DND-41 (cell line): ENCODE measurements at regions not wholly inside any gene's neighbourhood (a gene's known extent, or its start where the extent isn't known, plus 50 kb on each side); places are given as distances from the start of the nearest gene placed in this dataset.
A peak's percentile ranks its signal among the peaks of the same experiment; 100 is the strongest.

Experiments used
- ATAC-seq: fragments of 200-7000 bp; cut with Tn5 transposase; 3 replicates; pipeline ENCODE4 v1.9.1; 2021; ENCODE audit warnings: low read depth; ENCODE audit not compliant: insufficient read depth
- DNase-seq: peaks from one replicate; pipeline ENCODE4 v3.0.0-alpha.2; 2020
- H2AFZ ChIP-seq: 2 replicates; pipeline ENCODE4 v1.6.0; 2012; ENCODE audit warnings: low read depth, low read length
- H3K27ac ChIP-seq: 2 replicates; pipeline ENCODE4 v1.5.1; 2012; ENCODE audit warnings: low read length, inconsistent platforms
- H3K27me3 ChIP-seq: fragments of 200-600 bp; sonication (generic); 2 replicates; pipeline ENCODE4 v1.6.0; 2012; ENCODE audit warnings: low read length, mild to moderate bottlenecking, inconsistent platforms; ENCODE audit not compliant: insufficient read depth, poor library complexity
- H3K36me3 ChIP-seq: 2 replicates; pipeline ENCODE4 v1.5.1; 2012; ENCODE audit warnings: low read length, inconsistent platforms; ENCODE audit not compliant: insufficient read depth
- H3K4me1 ChIP-seq: 2 replicates; pipeline ENCODE4 v1.5.1; 2012; ENCODE audit warnings: mild to moderate bottlenecking, low read length; ENCODE audit not compliant: insufficient read depth
- H3K4me2 ChIP-seq: 2 replicates; pipeline ENCODE4 v1.6.0; 2012; ENCODE audit warnings: mild to moderate bottlenecking, moderate library complexity, low read length, inconsistent platforms; ENCODE audit not compliant: insufficient read depth
- H3K4me3 ChIP-seq, 2 experiments: fragments of 200-600 bp in 1 of 2; shearing (Covaris generic) in 1 of 2; 2 replicates each; pipeline ENCODE4 v1.5.1; 2012 to 2016; ENCODE audit warnings: inconsistent platforms in 2 of 2, low read length in 2 of 2, mild to moderate bottlenecking in 2 of 2, low read depth in 1 of 2, moderate library complexity in 1 of 2
- H3K79me2 ChIP-seq: 2 replicates; pipeline ENCODE4 v1.6.0; 2012; ENCODE audit warnings: low read length, inconsistent platforms; ENCODE audit not compliant: insufficient read depth
- H3K9ac ChIP-seq: 2 replicates; pipeline ENCODE4 v1.6.0; 2012; ENCODE audit warnings: low read depth, mild to moderate bottlenecking, inconsistent platforms, low read length, moderate library complexity
- H3K9me3 ChIP-seq: 2 replicates; pipeline ENCODE4 v1.5.1; 2012; ENCODE audit warnings: low read length, moderate library complexity, mild to moderate bottlenecking, inconsistent platforms; ENCODE audit not compliant: insufficient read depth, severe bottlenecking
- H4K20me1 ChIP-seq: 2 replicates; pipeline ENCODE4 v1.6.0; 2012; ENCODE audit warnings: low read length; ENCODE audit not compliant: insufficient read depth
- CTCF ChIP-seq: IDR thresholded peaks from 2 replicates; pipeline ENCODE4 v1.5.1; 2012; ENCODE audit warnings: borderline replicate concordance, low read length, moderate library complexity, mild to moderate bottlenecking; ENCODE audit not compliant: poor library complexity, severe bottlenecking; ENCODE audit errors: extremely low read depth
- EZH2 ChIP-seq: IDR thresholded peaks from 3 replicates; pipeline ENCODE4 v1.6.1; 2012; ENCODE audit warnings: borderline replicate concordance, low read depth, mild to moderate bottlenecking, moderate library complexity, low read length, inconsistent platforms; ENCODE audit not compliant: severe bottlenecking

GRCh38 chr5:8865686-8866374, 680.0 kb downstream of the SEMA5A start:
- DNase-seq (no peak), ATAC-seq (peak; percentile 29)
- Histone ChIP-seq H3K4me3 (no peak overlapping the region), H2AFZ (peak overlapping the region; percentile 21), H3K27ac (peak overlapping the region; percentile 71), H3K4me2 (no peak overlapping the region), H3K36me3 (no peaks in the 10 kb centered on the region), H3K4me1 (peaks cover 40% of the 10 kb centered on the region), H3K9me3 (no peaks in the 10 kb centered on the region), H4K20me1 (no peaks in the 10 kb centered on the region), H3K79me2 (no peaks in the 10 kb centered on the region), H3K27me3 (no peaks in the 10 kb centered on the region), H3K9ac (no peak overlapping the region)
- TF ChIP-seq EZH2 (no peak), CTCF (no peak)

GRCh38 chr5:8868283-8868682, 677.6 kb downstream of the SEMA5A start:
- no peak for TF ChIP-seq EZH2
- no peak for TF ChIP-seq CTCF
- Histone ChIP-seq H3K27ac (0 out of 2 replicates have a peak overlapping the region, but pooled peaks have one; percentile 18), H3K4me1 (peaks cover 44% of the 10 kb centered on the region), H4K20me1 (no peaks in the 10 kb centered on the region), H3K27me3 (no peaks in the 10 kb centered on the region), H3K4me2 (no peak overlapping the region), H3K79me2 (no peaks in the 10 kb centered on the region), H3K9me3 (no peaks in the 10 kb centered on the region), H2AFZ (no peak overlapping the region), H3K9ac (no peak overlapping the region), H3K4me3 (no peak overlapping the region), H3K36me3 (no peaks in the 10 kb centered on the region)
- no peak for ATAC-seq
- DNase-seq, result no peak

GRCh38 chr5:8869932-8870331, 675.9 kb downstream of the SEMA5A start:
- H3K27ac ChIP-seq, result no peak overlapping the region
- no peak for TF ChIP-seq EZH2
- TF ChIP-seq CTCF, result no peak
- H3K9ac ChIP-seq, result no peak overlapping the region
- ATAC-seq (no peak), DNase-seq (no peak)
- no peak overlapping the region for H2AFZ ChIP-seq
- H3K79me2 ChIP-seq, result no peaks in the 10 kb centered on the region
- H3K4me1 ChIP-seq, result peaks cover 49% of the 10 kb centered on the region
- no peaks in the 10 kb centered on the region for H3K36me3 ChIP-seq
- no peak overlapping the region for H3K4me2 ChIP-seq
- H3K4me3 ChIP-seq, result no peak overlapping the region
- H3K27me3 ChIP-seq, result no peaks in the 10 kb centered on the region
- no peaks in the 10 kb centered on the region for H3K9me3 ChIP-seq
- H4K20me1 ChIP-seq, result no peaks in the 10 kb centered on the region
